Mucosa of rectum (tissue), 2 donors: ENCODE measurements at regions not wholly inside any gene's neighbourhood (a gene's known extent, or its start where the extent isn't known, plus 50 kb on each side); places are given as distances from the start of the nearest gene placed in this dataset.
"Not testable (repeated sequence)": the region's sequence is repeated elsewhere in the genome, so short reads cannot be mapped to it uniquely, and the experiment has no call there.

Source experiments
- H3K27ac ChIP-seq, 2 donors: one replicate each; pipeline ENCODE4 v1.7.0; 2013; ENCODE audit warnings: inconsistent platforms in 2 of 2, low read depth in 2 of 2, low read length in 2 of 2
- H3K27me3 ChIP-seq, 2 donors: one replicate each; pipeline ENCODE4 v1.7.0; 2013; ENCODE audit warnings: low read length in 2 of 2; ENCODE audit not compliant: control insufficient read depth in 2 of 2, insufficient read depth in 2 of 2
- H3K36me3 ChIP-seq, 2 donors: one replicate each; pipeline ENCODE4 v1.7.0; 2013; ENCODE audit warnings: low read length in 2 of 2; ENCODE audit not compliant: control insufficient read depth in 2 of 2, insufficient read depth in 2 of 2
- H3K4me1 ChIP-seq, 2 donors: one replicate each; pipeline ENCODE4 v1.7.0; 2013; ENCODE audit warnings: low read length in 2 of 2, mild to moderate bottlenecking in 1 of 2; ENCODE audit not compliant: control insufficient read depth in 2 of 2, insufficient read depth in 2 of 2
- H3K4me3 ChIP-seq, 2 donors: one replicate each; pipeline ENCODE4 v1.7.0; 2013; ENCODE audit warnings: low read length in 2 of 2
- H3K9ac ChIP-seq, 2 donors: one replicate each; pipeline ENCODE4 v1.7.0; 2013; ENCODE audit warnings: low read length in 2 of 2, low read depth in 1 of 2, mild to moderate bottlenecking in 1 of 2
- H3K9me3 ChIP-seq, 2 donors: one replicate each; pipeline ENCODE4 v1.7.0; 2013; ENCODE audit warnings: low read length in 2 of 2; ENCODE audit not compliant: control insufficient read depth in 2 of 2
- donor health status: healthy.
- donor health status: Normal muscosa, but diverticular disease.

DNA sequence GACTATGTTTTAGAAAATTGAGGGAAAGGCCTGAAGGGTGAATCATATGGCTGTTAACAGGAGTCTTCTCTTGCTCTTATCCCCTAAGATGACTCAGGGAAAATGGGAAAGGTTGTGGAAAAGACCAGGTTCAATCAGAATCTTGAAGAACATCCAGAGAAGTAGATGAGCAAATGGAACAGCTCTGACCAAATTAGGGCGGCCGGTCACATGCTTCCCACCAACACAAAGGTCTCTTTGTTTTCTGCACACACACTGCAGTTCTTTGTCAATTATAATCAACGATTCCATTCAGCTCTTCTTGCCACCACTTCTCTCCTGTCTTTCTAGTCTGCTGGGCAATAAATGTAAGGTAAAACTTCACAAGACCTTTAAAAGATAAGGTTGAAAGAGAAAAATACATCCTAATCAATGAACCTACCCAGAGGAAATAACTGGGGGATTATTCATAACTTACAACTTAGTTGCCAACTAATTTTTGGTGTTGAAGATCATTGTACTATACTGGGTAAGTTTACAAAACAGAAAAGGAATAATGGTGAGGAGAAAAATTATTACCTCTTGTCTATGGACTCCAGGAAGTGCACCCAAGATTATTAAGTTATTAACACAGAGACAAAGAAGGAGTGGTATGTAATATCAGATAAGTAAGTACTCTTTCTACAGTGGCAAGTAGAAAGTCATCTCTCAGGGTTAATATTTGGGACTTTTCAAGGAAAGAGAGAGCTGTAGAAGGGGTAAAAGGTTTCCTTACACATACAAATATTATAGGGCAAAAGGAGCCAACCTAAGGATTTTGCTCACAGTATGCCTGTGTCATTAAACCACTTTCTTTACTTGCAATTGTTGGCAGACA, 441.9 kb upstream of the PIK3R1 start:
- Histone ChIP-seq H3K9me3 (no peaks in the 10 kb centered on the region), H3K4me3 (no peak overlapping the region), H3K36me3 (no peaks in the 10 kb centered on the region), H3K9ac (no peak overlapping the region), H3K27me3 (no peaks in the 10 kb centered on the region), H3K4me1 (peaks cover 5 to 7% of the 10 kb centered on the region in 2 donors), H3K27ac (no peak overlapping the region)

DNA sequence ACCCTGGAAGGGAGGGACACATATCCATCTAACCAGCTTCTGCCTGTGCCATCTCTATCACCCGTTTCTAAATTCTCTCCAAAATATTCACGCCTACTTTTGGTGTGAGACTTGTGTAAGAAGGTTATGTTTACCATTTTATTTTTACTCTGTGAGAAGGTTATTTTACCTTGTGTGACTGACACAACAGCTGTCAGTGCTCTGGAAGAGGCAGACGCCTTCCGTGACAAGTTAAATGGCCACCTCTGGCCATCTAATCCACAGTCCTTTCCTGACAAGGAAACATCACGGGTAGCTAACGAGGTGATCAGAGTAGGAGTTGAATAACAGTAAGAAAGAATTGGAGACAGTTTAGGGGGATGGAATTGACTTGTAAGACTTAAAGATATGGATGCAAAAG, 443.8 kb upstream of the PIK3R1 start:
- H3K4me1 ChIP-seq = peaks cover 5 to 7% of the 10 kb centered on the region in 2 donors
- H3K27me3 ChIP-seq = no peaks in the 10 kb centered on the region
- no peak overlapping the region for H3K9ac ChIP-seq
- H3K27ac ChIP-seq = no peak overlapping the region
- no peaks in the 10 kb centered on the region for H3K9me3 ChIP-seq
- H3K4me3 ChIP-seq = no peak overlapping the region
- no peaks in the 10 kb centered on the region for H3K36me3 ChIP-seq

DNA sequence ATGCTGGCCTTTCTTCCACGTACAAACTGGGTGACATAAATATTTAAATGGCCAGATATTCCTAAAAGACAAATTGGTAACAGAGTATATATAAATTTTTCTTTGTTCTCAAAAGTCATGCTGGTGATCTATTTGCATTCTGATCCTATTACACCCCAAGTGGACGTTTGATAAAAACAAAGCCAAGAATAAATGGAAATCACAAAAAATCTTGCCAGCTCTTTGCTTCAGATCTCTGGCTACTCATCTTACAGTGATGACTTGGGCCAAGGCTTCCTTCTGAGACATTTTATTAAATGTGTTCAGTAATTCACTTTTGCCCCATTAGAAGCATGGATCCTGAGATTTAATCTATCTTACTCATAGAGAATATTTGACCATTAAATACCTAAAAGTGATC, 444.3 kb upstream of the PIK3R1 start:
- Histone ChIP-seq H3K9me3 (no peaks in the 10 kb centered on the region), H3K27ac (no peak overlapping the region), H3K4me1 (peaks cover 5 to 7% of the 10 kb centered on the region in 2 donors), H3K27me3 (no peaks in the 10 kb centered on the region), H3K4me3 (no peak overlapping the region), H3K9ac (no peak overlapping the region), H3K36me3 (no peaks in the 10 kb centered on the region)

DNA sequence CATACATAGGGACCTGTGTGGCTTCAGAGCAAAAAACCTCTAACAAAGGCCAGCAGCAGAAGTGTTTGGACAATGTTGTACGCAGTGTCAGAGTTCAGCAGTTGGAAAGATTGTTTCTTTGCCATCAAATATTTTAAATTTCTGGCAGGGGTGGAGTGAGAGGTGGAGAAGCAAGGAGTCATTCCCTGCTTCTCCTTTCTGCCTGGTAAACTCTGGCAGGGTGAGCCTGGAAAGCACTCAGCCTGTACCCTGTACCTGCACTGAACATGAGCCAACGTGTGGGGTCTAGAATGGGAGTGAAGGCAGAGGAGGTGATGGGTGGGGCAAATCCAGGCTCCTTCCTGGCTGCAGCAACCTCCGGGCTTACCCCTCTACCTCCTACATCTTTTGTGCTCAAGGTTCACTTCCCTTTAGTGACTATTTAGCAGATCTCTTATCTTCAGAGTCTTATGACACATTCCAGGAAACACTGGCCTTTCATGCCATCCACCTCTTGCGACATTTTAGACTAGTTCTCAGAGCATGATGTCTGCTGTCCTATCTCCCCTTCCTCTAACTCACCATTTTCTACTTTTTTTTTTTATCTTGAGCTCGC, 445.0 kb upstream of the PIK3R1 start:
- peaks cover 5 to 7% of the 10 kb centered on the region in 2 donors for H3K4me1 ChIP-seq
- no peak overlapping the region for H3K4me3 ChIP-seq
- H3K27ac ChIP-seq = no peak overlapping the region

DNA sequence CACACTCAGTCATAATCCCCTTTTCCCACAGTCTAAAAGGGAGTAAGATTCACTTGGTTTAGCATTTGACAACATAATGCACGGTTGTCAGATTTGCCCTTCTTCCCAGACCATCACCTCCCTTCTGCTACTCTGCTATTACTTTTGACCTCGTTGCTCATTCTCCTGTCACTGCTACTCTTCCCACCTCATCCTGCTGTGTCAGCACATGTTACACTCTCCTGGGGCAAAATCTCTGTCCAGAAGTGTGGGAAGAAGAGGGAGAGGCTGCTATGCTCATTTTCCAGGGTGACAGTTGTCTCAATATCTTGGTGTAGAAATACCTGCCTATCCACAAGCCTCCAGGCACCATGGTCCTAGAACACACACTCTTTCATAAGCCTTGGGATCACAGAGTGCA, 449.9 kb upstream of the PIK3R1 start:
- Histone ChIP-seq H3K36me3 (no peaks in the 10 kb centered on the region), H3K4me3 (no peak overlapping the region), H3K9me3 (no peaks in the 10 kb centered on the region), H3K9ac (no peak overlapping the region), H3K27ac (no peak overlapping the region), H3K27me3 (no peaks in the 10 kb centered on the region), H3K4me1 (peaks cover 0 to 3% of the 10 kb centered on the region in 2 donors)

More for the DNA sequence above, 445.0 kb upstream of the PIK3R1 start:
- Histone ChIP-seq H3K36me3 (no peaks in the 10 kb centered on the region), H3K9ac (no peak overlapping the region), H3K9me3 (no peaks in the 10 kb centered on the region), H3K27me3 (no peaks in the 10 kb centered on the region)

DNA sequence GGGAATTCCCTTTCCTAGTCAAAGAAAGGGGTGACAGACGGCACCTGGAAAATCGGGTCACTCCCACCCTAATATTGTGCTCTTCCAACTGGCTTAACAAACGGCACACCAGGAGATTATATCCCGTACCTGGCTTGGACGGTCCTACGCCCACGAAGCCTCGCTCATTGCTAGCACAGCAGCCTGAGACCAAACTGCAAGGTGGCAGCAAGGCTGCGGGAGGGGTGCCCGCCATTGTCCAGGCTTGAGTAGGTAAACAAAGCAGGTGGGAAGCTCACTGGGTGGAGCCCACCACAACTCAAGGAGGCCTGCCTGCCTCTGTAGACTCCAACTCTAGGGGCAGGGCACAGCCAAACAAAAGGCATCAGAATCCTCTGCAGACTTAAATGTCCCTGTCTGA, 457.8 kb upstream of the PIK3R1 start:
- H3K4me3 ChIP-seq, H3K4me1 ChIP-seq, H3K9me3 ChIP-seq, H3K36me3 ChIP-seq, H3K27ac ChIP-seq, H3K27me3 ChIP-seq, H3K9ac ChIP-seq: not testable (repeated sequence)

DNA sequence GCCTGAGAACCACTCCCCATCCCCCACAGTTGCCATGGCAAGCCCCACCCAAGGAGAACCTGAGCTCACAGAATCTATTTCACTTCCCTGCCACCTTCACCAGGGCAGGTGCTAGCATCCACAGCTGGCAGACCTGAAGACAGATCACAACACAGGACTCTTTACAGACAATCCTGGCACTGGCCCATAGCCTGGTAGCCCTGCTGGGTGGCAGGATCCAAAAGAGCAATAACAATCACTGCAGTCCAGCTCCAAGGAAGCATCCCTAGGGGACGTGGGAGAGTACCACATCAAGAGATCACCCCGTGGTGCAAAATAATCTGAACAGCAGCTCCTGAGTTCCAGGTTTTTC, 463.2 kb upstream of the PIK3R1 start:
- Histone ChIP-seq H3K27ac (no peak overlapping the region), H3K9me3 (no peaks in the 10 kb centered on the region), H3K9ac (no peak overlapping the region), H3K4me1 (no peaks in the 10 kb centered on the region), H3K27me3 (no peaks in the 10 kb centered on the region), H3K36me3 (no peaks in the 10 kb centered on the region), H3K4me3 (no peak overlapping the region)

DNA sequence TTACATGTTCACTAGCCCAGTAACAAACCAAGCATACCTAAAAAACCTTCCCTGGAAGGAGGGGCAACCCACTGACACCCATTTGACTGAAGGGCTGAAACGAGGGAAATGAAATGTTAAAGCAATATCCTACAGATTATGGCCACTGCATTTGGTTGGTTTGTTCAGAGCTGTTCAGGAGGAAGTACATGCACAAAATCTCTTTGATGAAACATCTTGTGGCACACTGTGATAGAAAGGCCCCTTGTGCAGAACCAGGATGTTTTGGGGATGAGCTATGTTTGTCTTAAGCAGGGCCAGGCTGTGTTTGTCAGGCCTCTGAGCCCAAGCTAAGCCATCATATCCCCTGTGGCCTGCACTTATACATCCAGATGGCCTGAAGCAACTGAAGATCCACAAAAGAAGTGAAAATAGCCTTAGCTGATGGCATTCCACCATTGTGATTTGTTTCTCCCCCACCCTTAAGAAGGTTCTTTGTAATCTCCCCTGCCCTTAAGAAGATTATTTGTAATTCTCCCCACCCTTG, 467.3 kb upstream of the PIK3R1 start:
- Histone ChIP-seq H3K36me3 (no peaks in the 10 kb centered on the region), H3K27ac (no peak overlapping the region), H3K4me1 (no peaks in the 10 kb centered on the region), H3K9ac (no peak overlapping the region), H3K9me3 (no peaks in the 10 kb centered on the region), H3K27me3 (no peaks in the 10 kb centered on the region), H3K4me3 (no peak overlapping the region)

DNA sequence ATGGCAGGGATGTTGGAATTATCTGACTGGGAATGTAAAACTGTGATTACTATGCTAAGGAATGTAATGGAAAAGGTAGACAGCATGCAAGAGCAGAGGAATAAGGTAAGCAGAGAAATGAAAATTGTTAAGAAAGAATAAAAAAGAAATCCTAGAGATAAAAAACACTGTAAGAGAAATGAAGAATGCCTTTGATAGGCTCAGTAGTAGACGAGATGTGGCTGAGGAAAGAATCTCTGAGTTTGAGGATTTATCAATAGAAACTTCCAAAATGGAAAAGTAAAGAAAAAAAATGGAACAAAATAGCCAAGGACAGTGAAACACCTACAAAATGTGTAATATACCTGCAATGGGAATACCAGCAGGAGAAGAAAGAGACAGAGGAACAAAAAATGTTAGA, 468.5 kb upstream of the PIK3R1 start:
- Histone ChIP-seq H3K36me3 (no peaks in the 10 kb centered on the region), H3K9ac (no peak overlapping the region), H3K4me3 (no peak overlapping the region), H3K4me1 (no peaks in the 10 kb centered on the region), H3K27me3 (no peaks in the 10 kb centered on the region), H3K27ac (no peak overlapping the region), H3K9me3 (no peaks in the 10 kb centered on the region)

DNA sequence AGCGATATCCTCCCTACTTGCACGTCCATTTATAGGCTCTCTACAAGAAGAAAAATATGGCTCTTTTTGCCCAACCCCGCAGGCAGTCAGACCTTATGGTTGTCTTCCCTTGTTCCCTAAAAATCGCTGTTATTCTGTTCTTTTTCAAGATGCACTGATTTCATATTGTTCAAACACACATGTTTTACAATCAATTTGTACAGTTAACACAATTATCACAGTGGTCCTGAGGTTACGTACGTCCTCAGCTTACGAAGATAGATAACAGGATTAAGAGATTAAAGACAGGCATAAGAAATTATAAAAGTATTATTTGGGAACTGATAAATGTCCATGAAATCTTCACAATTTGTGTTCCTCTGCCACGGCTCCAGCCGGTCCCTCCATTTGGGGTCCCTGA, 468.9 kb upstream of the PIK3R1 start:
- H3K9me3 ChIP-seq, H3K4me1 ChIP-seq, H3K4me3 ChIP-seq, H3K36me3 ChIP-seq, H3K9ac ChIP-seq, H3K27me3 ChIP-seq, H3K27ac ChIP-seq: not testable (repeated sequence)
